Posterior vena cava (tissue), 2 donors: ENCODE measurements at regions not wholly inside any gene's neighbourhood (a gene's known extent, or its start where the extent isn't known, plus 50 kb on each side); places are given as distances from the start of the nearest gene placed in this dataset.

ENCODE experiments used
- DNase-seq: peaks from one replicate; pipeline ENCODE4 v3.0.0-alpha.2; 2020; ENCODE audit warnings: low spot score
- intact Hi-C, 2 donors: fragments of 100-400 bp; cut with DNase I; formaldehyde crosslinking; loops; one replicate each; pipeline versions ENCODE4 v1.14.1 to v1.14.2; 2022 to 2023
- donor health status: DM: yes; HTN: yes; CAD: no.
- donor health status: DM: yes; HTN: yes; CAD: no.

- no peak for DNase-seq
- intact Hi-C loops, result no loop called here
These were observed 422.7 kb upstream of the CFAP20DC start for GRCh38 chr3:59472541-59472940.

- no peak for DNase-seq
- intact Hi-C loops, result loop anchor here in 1 of 2 donors (1.0 kb wide), 1 partner anchor 36 kb away; no protein-coding TSS in a partner anchor
These were observed 420.3 kb upstream of the CFAP20DC start for GRCh38 chr3:59469948-59470723.

- intact Hi-C loops, result no loop called here
- no peak for DNase-seq
These were observed 417.7 kb upstream of the CFAP20DC start for GRCh38 chr3:59467476-59467875.

GRCh38 chr3:59464187-59464586 lies 414.4 kb upstream of the CFAP20DC start:
- no peak for DNase-seq
- intact Hi-C loops, result loop anchor here in 1 of 2 donors (2.0 kb wide), 1 partner anchor 59 kb away; no protein-coding TSS in a partner anchor

- no peak for DNase-seq
- intact Hi-C loops, result no loop called here
These were observed 413.4 kb upstream of the CFAP20DC start for GRCh38 chr3:59463253-59463652.

DNA sequence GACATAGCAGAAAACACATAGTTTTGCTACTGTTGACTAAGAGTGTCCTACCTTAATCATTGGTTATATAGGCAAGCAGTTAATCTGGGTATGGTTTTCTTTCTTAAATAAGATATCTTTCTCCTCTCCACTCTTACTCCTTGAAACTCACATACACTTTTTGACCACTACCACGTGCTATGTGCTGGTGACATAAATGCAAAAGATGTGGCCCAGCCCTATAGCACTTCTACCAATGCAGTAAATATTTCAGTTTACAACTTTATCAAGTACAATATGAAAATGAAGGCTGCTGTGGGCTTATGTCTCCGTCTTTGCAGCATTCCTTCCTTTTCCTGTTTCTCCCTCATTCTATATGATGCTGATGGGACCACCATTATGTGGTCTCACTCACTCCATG lies 410.2 kb upstream of the CFAP20DC start:
- DNase-seq, result no peak
- intact Hi-C loops, result no loop called here

GRCh38 chr3:59456852-59457485 lies 407.1 kb upstream of the CFAP20DC start:
- DNase-seq, result no peak
- intact Hi-C loops, result no loop called here

DNA sequence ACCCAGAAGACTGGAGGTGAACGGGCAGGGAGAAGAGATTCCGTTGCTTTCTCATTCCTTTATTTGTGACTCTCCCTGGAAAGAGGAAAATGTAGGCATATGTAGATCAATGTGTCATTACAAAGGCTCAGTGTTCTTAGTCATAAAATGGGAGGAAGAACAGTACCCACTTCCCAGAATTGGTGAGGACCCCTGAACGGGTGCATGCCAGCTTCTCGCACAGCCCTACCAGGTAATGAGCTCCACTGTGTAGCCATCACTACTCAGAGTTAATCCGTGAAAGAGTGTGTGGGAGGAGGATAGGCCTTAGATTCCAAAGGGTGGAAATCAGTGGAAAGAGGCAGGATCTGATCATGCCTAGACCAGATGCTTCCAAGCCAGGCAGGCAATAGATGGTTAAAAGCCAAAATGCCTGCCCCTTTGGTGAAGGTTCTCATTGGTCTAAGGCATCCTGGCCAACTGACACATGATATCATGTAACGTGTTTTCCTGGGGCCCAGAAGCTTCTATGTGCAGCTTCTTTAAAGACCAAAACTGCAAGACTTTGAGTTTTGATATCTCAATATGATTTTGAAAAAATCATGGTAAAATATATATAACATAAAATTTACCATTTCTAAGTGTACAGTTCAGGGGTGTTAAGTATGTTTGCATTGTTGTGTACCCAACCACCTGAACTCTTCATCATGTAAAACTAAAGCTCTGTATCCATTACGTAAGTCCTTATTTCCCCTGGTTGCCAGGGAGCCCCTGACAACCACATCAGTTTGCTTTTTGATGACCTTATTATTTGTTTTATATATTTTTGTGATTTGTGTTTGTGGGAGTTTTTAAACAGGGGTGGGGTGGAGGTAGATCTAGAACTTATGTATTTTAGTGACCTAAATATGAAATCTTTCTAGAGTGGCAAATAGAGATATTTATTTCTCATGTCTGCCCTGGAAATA lies 402.2 kb upstream of the CFAP20DC start:
- intact Hi-C loops, result no loop called here
- no peak for DNase-seq

- no peak for DNase-seq
- intact Hi-C loops, result no loop called here
These were observed 401.3 kb upstream of the CFAP20DC start for GRCh38 chr3:59450946-59451763.

DNA sequence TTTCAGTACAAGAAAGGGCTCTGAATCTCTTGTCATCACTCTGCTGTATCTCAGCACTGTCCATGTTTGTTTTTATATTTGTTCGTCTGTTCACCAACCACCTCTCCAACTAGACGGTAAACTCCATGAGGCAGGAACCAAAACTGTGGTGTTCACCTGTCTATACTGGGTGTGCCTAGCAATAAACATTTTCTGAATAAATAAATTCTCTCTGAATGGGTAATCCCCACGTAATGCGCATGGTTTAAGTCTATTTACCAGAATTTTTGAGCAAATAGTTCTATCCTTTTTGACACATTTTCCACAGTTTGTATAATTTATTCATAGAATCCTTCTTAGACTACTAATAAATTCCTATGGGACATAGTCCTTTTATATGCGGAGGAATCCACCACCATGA lies 400.6 kb upstream of the CFAP20DC start:
- intact Hi-C loops, result no loop called here

DNA sequence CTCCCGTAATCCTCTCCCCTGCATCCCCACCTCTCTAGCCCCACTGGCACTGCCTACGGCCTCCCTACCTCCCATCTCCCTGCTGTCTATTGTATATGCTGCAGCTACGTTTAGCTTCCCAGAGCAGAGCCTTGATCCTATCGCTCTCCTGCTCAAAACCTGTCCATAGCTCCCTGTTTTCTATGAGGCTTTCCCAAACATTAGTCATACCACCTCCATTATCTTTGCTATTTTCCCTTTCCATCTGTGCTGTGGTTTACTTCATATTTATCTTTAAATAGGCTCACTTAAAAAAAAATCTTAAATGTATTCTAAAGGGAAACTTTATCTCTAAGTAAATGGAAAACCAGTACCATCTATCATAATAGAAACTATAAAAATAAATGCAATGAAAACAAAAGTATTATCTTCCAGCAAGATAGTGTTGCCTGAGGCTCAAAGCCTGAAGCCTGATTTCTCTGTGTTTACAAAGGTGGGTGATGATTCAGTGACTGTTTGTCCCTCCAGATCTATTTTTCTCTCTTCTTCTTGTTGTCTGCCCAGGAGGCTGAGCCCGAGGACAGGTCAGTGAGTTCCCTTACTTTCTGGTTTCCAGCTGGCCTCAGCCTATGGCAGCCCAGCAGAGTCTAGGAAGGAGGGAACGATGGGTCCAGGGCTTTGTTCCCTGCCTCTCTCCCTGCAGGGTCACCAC lies 397.1 kb upstream of the CFAP20DC start:
- intact Hi-C loops, result no loop called here

More for the DNA sequence above, 400.6 kb upstream of the CFAP20DC start:
- DNase-seq, result no peak

DNA sequence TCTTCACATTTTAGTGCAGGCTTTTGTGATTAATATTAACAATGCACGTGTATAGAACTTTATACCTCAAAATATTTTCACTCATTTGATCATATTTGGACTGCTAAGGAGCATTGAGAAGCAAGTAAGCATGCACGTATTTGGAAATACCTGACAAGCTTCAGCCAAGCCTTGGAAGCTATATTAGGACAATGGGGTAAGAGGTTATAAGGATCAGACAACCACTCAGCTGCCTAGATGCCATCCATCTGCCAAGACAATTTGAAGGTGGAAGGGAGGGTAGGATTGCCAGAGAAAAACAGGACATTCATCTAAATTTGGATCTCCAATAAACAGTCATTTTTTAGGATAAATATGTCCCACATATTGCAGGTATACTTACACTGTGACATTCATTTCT lies 394.9 kb upstream of the CFAP20DC start:
- DNase-seq, result no peak
- intact Hi-C loops, result no loop called here

More for the DNA sequence above, 397.1 kb upstream of the CFAP20DC start:
- no peak for DNase-seq

DNA sequence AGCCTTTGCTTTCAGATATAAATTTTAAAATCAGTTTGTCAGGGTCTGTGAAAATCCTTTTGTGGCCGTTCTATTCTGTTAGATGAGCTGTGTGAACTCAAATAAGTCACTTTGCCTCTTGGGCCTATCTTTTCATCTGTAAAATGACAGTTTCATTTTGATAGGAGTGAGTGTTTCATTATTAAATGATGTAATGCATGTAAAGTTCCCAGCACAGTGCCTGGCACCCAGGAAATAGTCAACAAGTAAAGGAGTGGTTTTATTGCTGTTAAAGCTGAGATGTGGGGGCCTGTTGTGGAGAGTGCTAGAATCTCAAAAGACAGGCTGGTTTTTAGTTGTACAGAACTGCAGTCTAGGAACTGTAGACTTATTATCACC lies 394.5 kb upstream of the CFAP20DC start:
- intact Hi-C loops, result no loop called here
- no peak for DNase-seq

DNA sequence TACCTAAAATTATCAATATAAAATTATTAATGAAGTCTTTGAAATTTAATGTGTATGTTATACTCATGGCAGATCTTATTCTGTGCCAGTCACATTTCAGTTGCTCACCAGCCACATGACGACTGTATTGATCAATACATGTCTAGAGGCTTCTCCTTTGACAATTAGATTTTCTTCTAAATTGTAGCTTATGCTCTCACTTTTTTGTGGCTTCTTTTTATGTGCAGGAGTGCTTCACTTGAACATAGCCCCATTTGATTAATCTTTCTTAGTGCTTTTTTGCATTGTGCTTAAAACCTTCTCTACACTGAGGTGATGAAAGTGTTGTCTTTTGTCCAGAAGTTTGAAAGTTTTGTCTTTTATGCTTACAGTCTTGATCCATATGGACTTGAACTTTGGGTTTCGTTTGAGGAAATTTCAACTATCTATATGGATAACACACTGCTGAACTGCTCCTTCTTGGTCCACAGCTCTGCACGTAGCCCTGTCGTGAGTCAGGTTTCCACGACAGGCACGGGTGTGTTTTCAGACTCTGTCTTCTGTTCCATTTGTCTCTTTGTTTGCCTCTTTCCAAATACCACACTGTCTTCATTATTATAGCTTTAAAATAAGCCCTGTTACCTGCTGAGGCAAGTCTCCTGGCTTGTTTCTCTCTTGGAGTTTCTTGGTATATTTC lies 393.9 kb upstream of the CFAP20DC start:
- no peak for DNase-seq
- intact Hi-C loops, result no loop called here

GRCh38 chr3:59442046-59442445 lies 392.2 kb upstream of the CFAP20DC start:
- no peak for DNase-seq
- intact Hi-C loops, result no loop called here

- DNase-seq, result no peak
- intact Hi-C loops, result no loop called here
These were observed 390.6 kb upstream of the CFAP20DC start for GRCh38 chr3:59440285-59441028.

DNA sequence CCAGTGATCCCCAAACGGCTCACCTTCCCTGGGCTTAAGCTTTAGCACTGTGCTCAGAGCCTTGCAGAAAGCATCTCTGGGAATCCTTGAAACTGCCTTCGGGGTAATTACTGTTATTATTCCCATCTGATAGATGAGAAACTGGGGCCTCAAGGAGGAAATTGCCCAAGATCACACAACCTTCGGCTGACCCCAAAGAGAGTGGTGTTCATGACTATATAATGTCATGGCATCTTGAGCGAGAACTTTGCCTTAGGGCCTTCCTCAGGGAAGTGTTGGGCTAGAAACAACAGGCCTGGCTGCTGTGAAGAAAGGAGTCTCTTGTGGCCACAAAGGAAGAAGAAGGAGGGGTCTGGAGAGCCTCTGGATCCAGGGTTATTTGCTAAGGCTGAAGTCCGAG lies 388.7 kb upstream of the CFAP20DC start:
- intact Hi-C loops, result no loop called here

More for the DNA sequence above, 388.7 kb upstream of the CFAP20DC start:
- DNase-seq, result no peak
